ENCODE measurements at regions not wholly inside any gene's neighbourhood (a gene's known extent, or its start where the extent isn't known, plus 50 kb on each side); places are given as distances from the start of the nearest gene placed in this dataset.

DNA sequence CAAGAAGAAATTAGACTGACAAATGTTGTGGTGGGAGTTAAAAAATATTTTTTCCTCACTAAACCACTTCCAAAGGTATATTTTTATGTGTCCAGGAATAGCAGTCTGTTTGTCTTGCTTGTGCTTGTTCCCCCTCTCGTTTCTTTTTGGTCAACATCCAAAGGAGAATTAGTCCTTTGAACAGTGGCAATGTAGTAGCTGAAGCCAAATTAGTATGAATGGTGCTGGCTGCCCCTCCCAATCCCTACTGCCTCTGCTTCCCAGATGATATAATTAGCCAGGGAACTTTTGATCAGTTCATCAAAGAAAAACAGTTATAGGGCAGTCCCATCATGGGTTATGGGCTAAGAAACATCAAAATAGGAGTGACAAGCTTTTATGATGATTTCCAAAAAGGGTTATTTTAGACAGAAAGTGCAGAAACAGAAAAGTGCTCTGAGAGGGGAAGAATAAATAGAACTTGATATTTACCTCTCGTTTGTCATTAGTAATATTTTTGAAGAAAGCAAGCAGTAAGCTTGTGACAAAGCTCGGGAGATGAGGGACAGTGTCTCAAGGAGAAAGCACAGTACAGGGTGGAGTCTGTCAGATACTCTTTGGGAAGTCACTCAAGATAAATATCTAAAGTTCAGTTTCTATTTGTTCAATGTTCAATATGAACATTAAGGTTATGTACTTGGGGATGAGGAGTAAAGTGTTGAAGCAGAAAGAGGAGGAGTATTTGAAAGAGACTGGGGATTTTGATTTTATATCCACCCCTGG lies 239.1 kb downstream of the HLX start:
- Histone ChIP-seq H3K4me3 (no peak overlapping the region), H3K27ac (no peak overlapping the region), H3K27me3 (no peaks in the 10 kb centered on the region), H3K9me3 (no peaks in the 10 kb centered on the region), H3K36me3 (no peaks in the 10 kb centered on the region), H3K4me1 (ENCODE audit: insufficient read depth) (no peaks in the 10 kb centered on the region)
- intact Hi-C loops (cut with DNase I): no loop called here
- DNase-seq: no peak
- TF ChIP-seq, protein P1, sequence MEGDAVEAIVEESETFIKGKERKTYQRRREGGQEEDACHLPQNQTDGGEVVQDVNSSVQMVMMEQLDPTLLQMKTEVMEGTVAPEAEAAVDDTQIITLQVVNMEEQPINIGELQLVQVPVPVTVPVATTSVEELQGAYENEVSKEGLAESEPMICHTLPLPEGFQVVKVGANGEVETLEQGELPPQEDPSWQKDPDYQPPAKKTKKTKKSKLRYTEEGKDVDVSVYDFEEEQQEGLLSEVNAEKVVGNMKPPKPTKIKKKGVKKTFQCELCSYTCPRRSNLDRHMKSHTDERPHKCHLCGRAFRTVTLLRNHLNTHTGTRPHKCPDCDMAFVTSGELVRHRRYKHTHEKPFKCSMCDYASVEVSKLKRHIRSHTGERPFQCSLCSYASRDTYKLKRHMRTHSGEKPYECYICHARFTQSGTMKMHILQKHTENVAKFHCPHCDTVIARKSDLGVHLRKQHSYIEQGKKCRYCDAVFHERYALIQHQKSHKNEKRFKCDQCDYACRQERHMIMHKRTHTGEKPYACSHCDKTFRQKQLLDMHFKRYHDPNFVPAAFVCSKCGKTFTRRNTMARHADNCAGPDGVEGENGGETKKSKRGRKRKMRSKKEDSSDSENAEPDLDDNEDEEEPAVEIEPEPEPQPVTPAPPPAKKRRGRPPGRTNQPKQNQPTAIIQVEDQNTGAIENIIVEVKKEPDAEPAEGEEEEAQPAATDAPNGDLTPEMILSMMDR (IDR thresholded peaks at IDR 0.05): no peak
- no peak for TF ChIP-seq EP300 (IDR thresholded peaks at IDR 0.05)
- TF ChIP-seq POLR2A (IDR thresholded peaks at IDR 0.05): no peak
- WGBS, 3 donors: 32 to 40% (median 36%) methylated on average over 3 of the region's 3 CpGs

DNA sequence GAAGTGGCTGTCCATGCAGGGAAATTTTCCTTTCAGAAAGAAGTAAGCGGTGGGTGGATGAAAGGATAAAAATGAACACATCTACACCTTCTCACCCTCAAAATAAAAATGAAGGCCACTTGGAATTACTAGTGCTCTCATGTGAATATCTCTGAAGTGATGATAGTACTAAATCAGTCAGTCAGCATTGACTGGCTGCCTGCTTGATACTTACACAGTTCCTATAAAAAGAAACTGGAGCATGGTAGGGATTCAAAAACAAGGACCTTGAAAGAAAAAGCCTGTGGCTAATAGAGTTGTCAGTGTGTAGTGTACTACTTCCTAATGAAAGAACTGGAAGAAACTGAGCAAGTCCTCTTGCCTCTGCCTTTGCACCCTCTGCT lies 239.7 kb downstream of the HLX start:
- Histone ChIP-seq H3K9me3 (no peaks in the 10 kb centered on the region), H3K4me1 (ENCODE audit: insufficient read depth) (no peaks in the 10 kb centered on the region), H3K27me3 (no peaks in the 10 kb centered on the region), H3K4me3 (no peak overlapping the region), H3K36me3 (no peaks in the 10 kb centered on the region), H3K27ac (no peak overlapping the region)
- no peak for DNase-seq
- 85 to 91% (median 87%) methylated on average over 1 of the region's 1 CpG for WGBS, 3 donors
- intact Hi-C loops (cut with DNase I): no loop called here
- TF ChIP-seq, protein P1 (IDR thresholded peaks at IDR 0.05): no peak
- TF ChIP-seq POLR2A (IDR thresholded peaks at IDR 0.05) (no peak), EP300 (IDR thresholded peaks at IDR 0.05) (no peak)

DNA sequence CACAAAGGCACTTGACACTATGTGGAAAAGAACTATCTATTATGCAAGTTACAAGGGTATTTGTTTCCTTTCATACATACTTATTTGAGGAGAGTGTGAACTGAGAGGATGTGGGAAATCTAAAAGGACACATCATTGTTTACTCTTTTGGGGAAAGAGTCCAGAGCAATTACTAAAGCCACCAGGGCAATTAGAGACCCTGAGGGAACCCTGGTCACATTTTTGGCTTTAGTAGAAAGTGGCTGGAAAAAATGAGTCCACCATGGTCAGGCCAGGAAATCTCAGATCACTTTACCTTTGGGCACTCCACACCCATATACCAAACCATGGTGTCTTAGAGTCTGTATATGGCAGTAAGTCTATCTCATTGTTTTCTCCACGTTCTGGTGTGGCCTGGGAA lies 243.3 kb downstream of the HLX start:
- Histone ChIP-seq H3K4me1 (ENCODE audit: insufficient read depth) (no peaks in the 10 kb centered on the region), H3K36me3 (no peaks in the 10 kb centered on the region), H3K27me3 (no peaks in the 10 kb centered on the region), H3K27ac (no peak overlapping the region), H3K4me3 (no peak overlapping the region), H3K9me3 (no peaks in the 10 kb centered on the region)
- intact Hi-C loops (cut with DNase I): no loop called here
- no peak for TF ChIP-seq EP300 (IDR thresholded peaks at IDR 0.05)
- TF ChIP-seq POLR2A (IDR thresholded peaks at IDR 0.05): no peak
- TF ChIP-seq, protein P1 (IDR thresholded peaks at IDR 0.05): no peak
- 18 to 53% (median 34%) methylated on average over 1 of the region's 1 CpG for WGBS, 3 donors
- no peak for DNase-seq

DNA sequence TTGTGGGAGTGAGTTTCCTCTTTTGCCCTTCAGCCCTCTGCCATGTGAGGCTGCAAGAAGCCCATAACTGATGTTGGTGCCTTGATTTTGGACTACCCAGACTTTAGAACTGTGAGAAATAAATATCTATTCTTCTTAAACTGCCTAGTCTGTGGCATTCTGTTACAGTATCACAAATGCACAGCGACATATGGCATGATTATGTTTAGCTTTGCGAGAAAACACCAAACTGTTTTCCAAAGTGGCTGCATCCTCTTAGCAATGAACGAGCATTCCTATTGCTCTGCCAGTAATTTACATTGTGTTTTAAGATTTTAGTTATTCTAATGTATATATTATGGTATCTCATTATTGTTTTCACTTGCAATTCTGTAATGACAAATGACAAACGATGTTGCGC lies 246.7 kb downstream of the HLX start:
- intact Hi-C loops (cut with DNase I): no loop called here
- WGBS, 3 donors: 87 to 95% (median 88%) methylated on average over 5 of the region's 5 CpGs
- DNase-seq: no peak
- Histone ChIP-seq H3K9me3 (no peaks in the 10 kb centered on the region), H3K4me1 (ENCODE audit: insufficient read depth) (no peaks in the 10 kb centered on the region), H3K27me3 (no peaks in the 10 kb centered on the region), H3K4me3 (no peak overlapping the region), H3K36me3 (no peaks in the 10 kb centered on the region), H3K27ac (no peak overlapping the region)
- TF ChIP-seq, protein P1 (IDR thresholded peaks at IDR 0.05): no peak
- TF ChIP-seq POLR2A (IDR thresholded peaks at IDR 0.05): no peak
- TF ChIP-seq EP300 (IDR thresholded peaks at IDR 0.05): no peak
